ENCODE measurements at regions not wholly inside any gene's neighbourhood (a gene's known extent, or its start where the extent isn't known, plus 50 kb on each side); places are given as distances from the start of the nearest gene placed in this dataset.

DNA sequence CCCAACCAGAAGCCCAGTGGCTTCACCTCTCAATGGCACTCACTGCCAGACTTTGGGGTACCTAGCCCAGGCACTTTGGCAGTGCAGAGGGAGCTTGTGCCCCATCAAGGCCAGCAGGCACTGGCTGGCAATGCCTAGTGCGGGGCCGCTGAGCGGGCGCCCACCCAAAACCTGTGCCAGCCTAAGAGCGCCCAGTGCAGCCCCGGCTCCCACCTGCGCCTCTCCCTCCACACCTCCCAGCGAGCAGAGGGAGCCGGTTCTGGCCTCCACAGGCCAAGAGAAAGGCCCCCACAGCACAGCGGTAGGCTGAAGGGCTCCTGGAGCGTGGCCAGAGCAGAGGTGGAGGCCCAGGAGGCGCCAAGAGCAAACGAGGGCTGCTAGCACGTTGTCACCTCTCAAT, 930.8 kb downstream of the IPMK start:
- TF ChIP-seq, protein P1, sequence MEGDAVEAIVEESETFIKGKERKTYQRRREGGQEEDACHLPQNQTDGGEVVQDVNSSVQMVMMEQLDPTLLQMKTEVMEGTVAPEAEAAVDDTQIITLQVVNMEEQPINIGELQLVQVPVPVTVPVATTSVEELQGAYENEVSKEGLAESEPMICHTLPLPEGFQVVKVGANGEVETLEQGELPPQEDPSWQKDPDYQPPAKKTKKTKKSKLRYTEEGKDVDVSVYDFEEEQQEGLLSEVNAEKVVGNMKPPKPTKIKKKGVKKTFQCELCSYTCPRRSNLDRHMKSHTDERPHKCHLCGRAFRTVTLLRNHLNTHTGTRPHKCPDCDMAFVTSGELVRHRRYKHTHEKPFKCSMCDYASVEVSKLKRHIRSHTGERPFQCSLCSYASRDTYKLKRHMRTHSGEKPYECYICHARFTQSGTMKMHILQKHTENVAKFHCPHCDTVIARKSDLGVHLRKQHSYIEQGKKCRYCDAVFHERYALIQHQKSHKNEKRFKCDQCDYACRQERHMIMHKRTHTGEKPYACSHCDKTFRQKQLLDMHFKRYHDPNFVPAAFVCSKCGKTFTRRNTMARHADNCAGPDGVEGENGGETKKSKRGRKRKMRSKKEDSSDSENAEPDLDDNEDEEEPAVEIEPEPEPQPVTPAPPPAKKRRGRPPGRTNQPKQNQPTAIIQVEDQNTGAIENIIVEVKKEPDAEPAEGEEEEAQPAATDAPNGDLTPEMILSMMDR (conservative IDR thresholded peaks at IDR 0.05; ENCODE audit: low read length): no peak
- TF ChIP-seq EZH2phosphoT487 (IDR thresholded peaks at IDR 0.05; ENCODE audit: borderline replicate concordance, low read depth, low read length): no peak
